Right renal cortex interstitium (tissue), 3 donors: ENCODE measurements at regions not wholly inside any gene's neighbourhood (a gene's known extent, or its start where the extent isn't known, plus 50 kb on each side); places are given as distances from the start of the nearest gene placed in this dataset.

Experiments used
- DNase-seq, 3 donors: peaks; one replicate each; pipeline ENCODE4 v3.0.0-alpha.2; 2013; ENCODE audit warnings: low read depth in 3 of 3, low spot score in 2 of 3

GRCh38 chr11:39304586-39304985 is 2154.9 kb downstream of the LRRC4C start:
- DNase-seq = no peak

- DNase-seq = no peak
These were observed 2164.8 kb downstream of the LRRC4C start for GRCh38 chr11:39294648-39295047.

- no peak for DNase-seq
These were observed 2171.4 kb downstream of the LRRC4C start for GRCh38 chr11:39288011-39288410.

- DNase-seq = peak; percentile 18 to 32 (median 27)
These were observed 2191.2 kb downstream of the LRRC4C start for GRCh38 chr11:39268176-39268690.

GRCh38 chr11:39255648-39256047 is 2203.8 kb downstream of the LRRC4C start:
- no peak for DNase-seq

GRCh38 chr11:39249566-39250365 is 2209.7 kb downstream of the LRRC4C start:
- DNase-seq = no peak

GRCh38 chr11:39247570-39248137 is 2211.8 kb downstream of the LRRC4C start:
- DNase-seq = no peak

- DNase-seq = no peak
These were observed 2219.9 kb downstream of the LRRC4C start for GRCh38 chr11:39239553-39239952.

- DNase-seq = no peak
These were observed 2222.5 kb downstream of the LRRC4C start for GRCh38 chr11:39236916-39237315.

- DNase-seq = no peak
These were observed 2237.8 kb downstream of the LRRC4C start for GRCh38 chr11:39221550-39222138.

- no peak for DNase-seq
These were observed 2238.8 kb downstream of the LRRC4C start for GRCh38 chr11:39220501-39221230.

GRCh38 chr11:39220069-39220468 is 2239.4 kb downstream of the LRRC4C start:
- DNase-seq = no peak

- no peak for DNase-seq
These were observed 2249.5 kb downstream of the LRRC4C start for GRCh38 chr11:39209981-39210380.

GRCh38 chr11:39205236-39205995 is 2254.0 kb downstream of the LRRC4C start:
- DNase-seq = no peak

GRCh38 chr11:39192671-39193070 is 2266.8 kb downstream of the LRRC4C start:
- DNase-seq = no peak

- no peak for DNase-seq
These were observed 2268.7 kb downstream of the LRRC4C start for GRCh38 chr11:39190751-39191150.

- DNase-seq = no peak
These were observed 2281.8 kb downstream of the LRRC4C start for GRCh38 chr11:39177678-39178077.

GRCh38 chr11:39174965-39175364 is 2284.5 kb downstream of the LRRC4C start:
- no peak for DNase-seq

- no peak for DNase-seq
These were observed 2285.3 kb downstream of the LRRC4C start for GRCh38 chr11:39174196-39174595.

- no peak for DNase-seq
These were observed 2294.4 kb downstream of the LRRC4C start for GRCh38 chr11:39165021-39165420.
